Mucosa of gallbladder (tissue), 1 donor: ENCODE measurements at regions not wholly inside any gene's neighbourhood (a gene's known extent, or its start where the extent isn't known, plus 50 kb on each side); places are given as distances from the start of the nearest gene placed in this dataset.
A peak's percentile ranks its signal among the peaks of the same experiment; 100 is the strongest.
"Not testable (repeated sequence)": the region's sequence is repeated elsewhere in the genome, so short reads cannot be mapped to it uniquely, and the experiment has no call there.

ENCODE experiments used
- DNase-seq: peaks from one replicate; pipeline ENCODE4 v3.0.0-alpha.2; 2020; ENCODE audit warnings: low spot score
- donor health status: DM: no; HTN: no; CAD: no.

DNA sequence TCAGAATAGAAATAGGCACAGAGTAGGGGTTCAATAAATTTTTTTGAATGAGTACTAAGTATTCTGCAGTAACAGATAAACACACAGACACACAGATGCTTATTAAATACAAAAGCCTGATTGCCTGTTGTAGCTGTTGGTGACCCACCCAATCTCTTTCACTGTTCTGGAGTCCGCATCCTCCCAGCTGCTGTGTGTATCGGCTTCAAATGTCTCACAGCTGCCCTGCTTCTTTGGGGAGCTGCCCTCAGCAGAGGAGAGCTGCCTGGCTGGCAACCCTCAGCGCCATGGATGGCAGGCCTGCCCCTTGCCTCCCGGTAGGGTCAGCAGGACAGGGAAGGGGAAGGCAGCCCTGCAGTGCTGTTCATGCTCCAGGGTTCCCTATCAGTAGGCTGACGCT is 50.5 kb upstream of the PRNP start:
- no peak for DNase-seq

- DNase-seq = no peak
These were observed 50.9 kb upstream of the PRNP start for GRCh38 chr20:4635342-4635741.

GRCh38 chr20:4633780-4634179 is 52.5 kb upstream of the PRNP start:
- DNase-seq = peak; percentile 16

DNA sequence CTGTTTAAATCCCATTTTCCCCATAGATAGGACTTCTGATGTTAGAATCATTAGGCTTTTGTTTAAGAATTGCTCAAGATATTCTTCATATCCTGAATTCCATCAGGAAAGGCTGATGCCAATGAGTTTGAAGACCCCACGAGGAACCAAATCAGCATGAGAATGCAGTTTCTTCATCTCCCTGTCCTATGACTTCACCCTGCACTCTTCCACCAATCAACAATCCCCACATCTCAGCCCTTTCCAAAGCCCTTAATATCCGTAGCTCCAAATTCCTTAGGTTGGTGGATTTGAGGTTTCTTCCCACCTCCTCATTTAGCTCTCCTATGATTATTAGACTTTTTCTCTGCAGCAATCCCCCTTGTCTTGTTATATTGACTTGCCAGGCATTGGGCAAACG is 52.9 kb upstream of the PRNP start:
- no peak for DNase-seq

GRCh38 chr20:4632876-4633275 is 53.4 kb upstream of the PRNP start:
- DNase-seq = no peak

GRCh38 chr20:4626228-4626627 is 60.0 kb upstream of the PRNP start:
- no peak for DNase-seq

GRCh38 chr20:4625687-4626086 is 60.6 kb upstream of the PRNP start:
- no peak for DNase-seq

- DNase-seq = not testable (repeated sequence)
These were observed 61.5 kb upstream of the PRNP start for GRCh38 chr20:4624675-4625336.

DNA sequence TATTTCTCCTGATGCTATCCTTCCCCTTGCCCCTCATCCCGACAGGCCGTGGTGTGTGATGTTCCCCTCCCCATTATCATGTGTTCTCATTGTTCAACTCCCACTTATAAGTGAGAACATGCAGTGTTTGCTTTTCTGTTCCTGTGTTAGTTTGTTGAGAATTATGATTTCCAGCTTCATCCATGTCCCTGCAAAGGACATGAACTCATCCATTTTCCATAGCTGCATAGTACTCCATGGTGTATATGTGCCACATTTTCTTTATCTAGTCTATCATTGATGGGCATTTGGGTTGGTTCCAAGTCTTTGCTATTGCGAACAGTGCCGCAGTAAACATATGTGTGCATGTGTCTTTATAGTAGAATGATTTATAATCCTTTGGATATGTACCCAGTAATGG is 67.1 kb upstream of the PRNP start:
- not testable (repeated sequence) for DNase-seq

DNA sequence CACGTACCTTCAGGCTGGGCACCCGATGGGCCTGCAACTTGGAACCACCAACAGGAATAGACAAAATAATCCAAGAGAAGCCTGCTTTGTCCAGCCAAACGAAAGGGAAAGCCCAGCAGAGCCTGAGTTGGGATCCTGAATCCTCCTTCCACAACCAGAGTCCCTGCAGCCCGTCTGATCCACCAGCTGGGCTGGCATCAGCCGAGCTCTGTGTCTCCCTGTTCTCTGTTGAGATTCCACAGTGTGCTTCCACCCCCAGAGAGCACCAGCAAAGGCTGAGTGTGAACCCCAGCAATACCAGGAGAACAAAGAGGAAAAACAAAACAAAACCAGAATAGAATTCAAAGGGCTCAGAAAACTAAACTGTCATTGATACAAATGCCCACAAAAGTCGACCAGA is 68.8 kb upstream of the PRNP start:
- DNase-seq = no peak

- DNase-seq = no peak
These were observed 69.2 kb upstream of the PRNP start for GRCh38 chr20:4617019-4617418.

DNA sequence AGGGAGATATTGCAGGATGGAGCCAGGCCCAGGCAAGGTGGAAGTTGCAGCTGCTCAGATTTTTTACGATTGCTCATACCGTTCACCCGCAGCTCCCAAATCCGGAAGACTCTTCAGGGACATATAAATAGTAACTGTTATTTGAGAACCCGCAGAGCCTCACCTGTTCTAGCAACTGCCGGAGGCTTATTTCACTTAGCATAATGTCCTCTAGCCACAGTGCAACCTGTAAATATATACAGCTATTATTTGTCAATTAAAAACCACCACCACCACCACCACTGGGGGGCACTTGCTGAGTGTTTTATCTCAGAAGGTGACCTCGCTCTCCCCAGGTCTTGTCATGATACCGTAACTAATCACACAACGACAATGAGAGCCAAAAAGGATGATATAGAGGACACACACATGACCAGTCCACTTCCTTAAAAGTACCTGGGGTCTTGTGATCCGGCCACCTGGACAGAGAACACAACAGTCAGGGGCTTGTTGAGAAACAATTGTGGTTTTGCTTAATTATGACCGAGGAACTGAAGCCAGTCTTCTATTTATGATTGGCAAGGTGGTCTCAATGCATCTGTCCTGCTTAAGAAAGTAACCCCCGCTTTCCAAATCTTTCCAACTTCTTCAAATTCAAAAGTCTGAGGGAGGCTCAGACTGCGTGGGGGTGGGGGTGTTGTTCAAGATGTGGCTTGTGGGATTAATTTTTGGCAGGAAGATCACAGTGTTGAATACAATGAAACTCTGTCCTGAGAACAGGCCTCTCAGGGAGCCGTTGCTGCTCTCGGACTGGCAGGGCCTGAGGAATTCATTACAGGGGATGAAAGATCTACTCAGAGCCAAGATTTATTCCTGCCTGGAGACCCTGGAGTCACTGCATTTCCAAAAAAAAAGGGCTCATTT is 72.3 kb upstream of the PRNP start:
- DNase-seq = peak; percentile 56

DNA sequence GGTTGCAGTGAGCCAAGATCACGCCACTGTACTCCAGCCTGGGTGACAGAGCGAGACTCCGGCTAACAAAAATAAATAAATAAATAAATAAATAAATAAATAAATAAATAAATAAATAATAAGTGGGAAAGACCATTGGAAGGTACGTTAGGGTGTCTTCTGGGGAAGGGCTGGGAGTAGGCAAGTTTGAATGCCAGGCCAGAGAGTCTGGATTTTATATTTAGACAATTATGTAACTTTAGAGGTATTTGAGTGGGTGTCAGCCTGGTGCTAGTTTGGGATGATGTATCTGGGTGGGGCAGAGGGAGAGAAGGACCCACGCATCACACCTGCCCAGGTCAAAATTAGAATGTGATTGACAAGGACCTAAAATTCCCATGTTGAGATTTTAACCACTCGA is 73.1 kb upstream of the PRNP start:
- no peak for DNase-seq

DNA sequence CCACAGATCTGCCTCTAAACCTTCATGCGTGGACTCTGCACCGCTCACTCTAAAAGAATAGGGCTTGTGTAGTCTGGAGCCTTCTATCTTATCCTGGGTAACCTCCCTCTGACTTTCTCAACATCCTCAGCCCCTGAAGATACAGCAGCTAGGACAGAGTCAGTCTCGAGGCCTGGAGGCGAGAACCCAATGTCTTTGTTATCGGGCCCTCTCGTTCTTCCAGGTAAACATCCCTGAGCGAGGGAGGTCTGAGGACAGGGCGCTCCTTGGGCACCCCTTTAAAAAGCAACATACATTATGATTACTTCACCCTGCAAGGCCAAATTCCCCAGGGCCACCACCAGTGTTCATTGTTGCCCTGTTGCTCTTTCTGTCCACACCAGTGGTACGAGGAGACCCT is 75.4 kb upstream of the PRNP start:
- DNase-seq = no peak

- DNase-seq = no peak
These were observed 76.7 kb upstream of the PRNP start for GRCh38 chr20:4609511-4609910.

DNA sequence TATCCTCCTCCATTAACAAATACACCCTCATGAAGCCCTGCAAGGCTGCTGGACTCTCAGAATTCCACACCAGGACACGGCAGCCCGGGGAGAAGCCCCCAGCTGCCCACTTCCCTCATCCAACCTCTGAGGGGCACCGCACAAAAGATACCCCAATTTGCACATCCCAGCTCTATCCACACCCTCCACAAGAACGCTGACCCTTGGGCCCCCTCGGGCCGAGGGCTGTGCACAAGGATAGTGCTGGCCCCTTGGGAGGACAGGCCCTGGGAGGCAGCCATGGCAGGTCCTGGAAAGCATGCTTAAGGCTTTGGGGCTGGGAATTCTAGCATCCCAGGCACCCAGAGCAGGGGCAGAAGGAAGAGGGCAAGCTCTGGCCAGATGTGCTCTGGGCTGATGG is 77.4 kb upstream of the PRNP start:
- DNase-seq = no peak

GRCh38 chr20:4607287-4607713 is 79.0 kb upstream of the PRNP start:
- DNase-seq = peak; percentile 66

DNA sequence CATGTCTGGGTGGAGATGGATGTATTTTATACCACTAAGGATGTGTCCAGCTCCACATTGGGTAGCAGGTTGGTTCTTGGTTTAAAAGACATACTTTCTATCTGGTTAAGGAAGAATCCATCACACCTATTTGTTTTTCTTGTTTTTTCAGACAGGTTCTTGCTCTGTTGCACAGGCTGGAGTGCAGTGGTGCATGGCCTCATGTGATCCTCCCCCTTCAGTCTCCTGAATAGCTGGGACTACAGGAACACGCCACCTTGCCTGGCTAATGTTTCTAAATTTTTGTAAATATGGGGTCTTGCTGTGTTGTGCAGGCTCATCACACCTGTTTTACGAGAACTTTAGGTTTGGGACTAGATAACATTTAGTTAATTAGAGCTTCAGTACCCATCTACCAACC is 80.2 kb upstream of the PRNP start:
- DNase-seq = no peak

- no peak for DNase-seq
These were observed 81.1 kb upstream of the PRNP start for GRCh38 chr20:4605166-4605565.

DNA sequence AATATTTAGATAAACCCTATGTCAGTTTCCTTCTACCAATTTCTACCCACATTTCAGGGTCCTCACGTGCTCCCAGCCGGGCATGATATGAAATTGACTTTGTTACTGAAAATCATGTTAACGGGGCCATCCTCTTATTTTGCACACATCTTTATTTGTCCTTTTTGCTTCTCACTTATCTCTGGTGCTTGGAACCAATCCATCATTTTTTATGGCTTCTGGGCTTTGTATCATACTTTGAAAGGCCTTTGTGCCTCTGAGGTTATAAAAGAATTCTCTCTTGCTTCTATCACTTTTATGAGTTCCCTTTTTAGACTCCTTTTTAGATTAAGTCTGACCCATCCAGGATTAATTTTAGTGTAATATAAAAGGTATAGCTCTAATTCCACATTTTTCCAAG is 81.7 kb upstream of the PRNP start:
- DNase-seq = no peak

DNA sequence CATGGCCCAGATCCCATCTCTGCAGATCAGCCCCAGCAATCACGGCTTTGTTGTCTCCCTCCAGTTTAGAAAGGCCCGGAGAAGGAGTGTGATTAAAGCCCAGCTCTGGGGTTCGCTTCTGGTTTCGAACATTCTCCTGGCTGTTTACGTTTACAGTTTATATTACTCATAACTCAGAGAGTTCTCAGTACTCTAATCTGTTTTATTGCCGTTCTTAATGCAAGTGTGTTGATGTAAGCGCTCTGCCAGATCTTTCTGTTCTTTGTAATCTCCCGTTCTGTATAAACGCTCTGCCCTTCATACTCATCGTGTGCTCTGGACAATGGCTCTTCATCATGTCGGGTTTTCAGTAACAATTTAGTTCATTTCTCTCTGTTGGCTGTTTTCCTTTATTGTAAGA is 82.5 kb upstream of the PRNP start:
- no peak for DNase-seq

DNA sequence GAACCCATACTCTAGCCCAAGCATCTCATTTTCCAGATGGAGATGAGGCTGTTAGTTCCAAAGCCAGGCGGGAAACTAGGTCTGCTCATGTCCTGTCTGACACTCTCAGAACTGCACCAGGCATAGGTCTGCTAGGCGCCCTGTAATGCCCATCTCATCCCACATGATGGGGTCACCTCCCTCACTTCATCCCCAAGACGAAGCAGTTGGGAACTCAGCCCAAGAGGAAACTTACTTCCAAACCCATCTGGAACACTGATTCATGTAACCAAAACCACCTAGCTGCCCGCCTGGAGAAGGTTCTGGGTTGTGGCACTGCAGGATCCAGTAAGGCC is 84.0 kb upstream of the PRNP start:
- no peak for DNase-seq

GRCh38 chr20:4601630-4602296 is 84.5 kb upstream of the PRNP start:
- no peak for DNase-seq
